Heart right ventricle (tissue), 16 donors: ENCODE measurements at regions not wholly inside any gene's neighbourhood (a gene's known extent, or its start where the extent isn't known, plus 50 kb on each side); places are given as distances from the start of the nearest gene placed in this dataset.

Experiments
- ATAC-seq, 8 donors: fragments of 200-7000 bp; cut with Tn5 transposase; one replicate each; pipeline ENCODE4 v1.9.1; 2020; ENCODE audit warnings: mild to moderate bottlenecking in 8 of 8, moderate library complexity in 8 of 8, moderate number of reproducible peaks in 1 of 8
- DNase-seq, 2 donors: peaks; one replicate each; pipeline ENCODE4 v3.0.0-alpha.2; 2020
- H3K27ac ChIP-seq, 10 donors: fragments of 200-600 bp; sonication (generic) in 2 of 10; one replicate each; pipeline versions ENCODE4 v1.5.0 to v1.8.0; 2020 to 2022; ENCODE audit warnings: mild to moderate bottlenecking in 3 of 10
- H3K27me3 ChIP-seq, 7 donors: fragments of 200-600 bp; one replicate each; pipeline ENCODE4 v1.8.0; 2021 to 2022; ENCODE audit warnings: mild to moderate bottlenecking in 2 of 7
- H3K36me3 ChIP-seq, 9 donors: fragments of 200-600 bp; sonication (generic) in 1 of 9; one replicate each; pipeline versions ENCODE4 v1.5.0 to v1.8.0; 2020 to 2022; ENCODE audit warnings: mild to moderate bottlenecking in 2 of 9
- H3K4me1 ChIP-seq, 9 donors: fragments of 200-600 bp; sonication (generic) in 1 of 9; one replicate each; pipeline versions ENCODE4 v1.5.0 to v1.8.0; 2020 to 2022; ENCODE audit warnings: mild to moderate bottlenecking in 4 of 9
- H3K4me3 ChIP-seq, 10 donors: fragments of 200-600 bp; sonication (generic) in 2 of 10; one replicate each; pipeline versions ENCODE4 v1.5.0 to v1.8.0; 2020 to 2022; ENCODE audit warnings: mild to moderate bottlenecking in 7 of 10, moderate library complexity in 2 of 10
- H3K9me3 ChIP-seq, 11 donors: fragments of 200-600 bp in 10 of 11; sonication (generic) in 2 of 11; one replicate each; pipeline versions ENCODE4 v1.5.0 to v1.8.0; 2013 to 2022; ENCODE audit warnings: mild to moderate bottlenecking in 2 of 11, control low read depth in 1 of 11, moderate library complexity in 1 of 11
- WGBS, 2 donors: extraction: QIAGEN DNeasy Blood & Tissue Kit; methylation state at CpG; one replicate each; pipeline ENCODE4 v1.1.7; 2013; ENCODE audit warnings: inconsistent platforms in 1 of 2; 5-methylcytosine and 5-hydroxymethylcytosine counted together
- intact Hi-C, 10 donors: fragments of 100-400 bp; cut with DNase I; formaldehyde crosslinking; loops; one replicate each; pipeline versions ENCODE4 v1.11.1 to v1.14.2; 2022
- TF ChIP-seq, protein P1 (sequence below), 9 donors: fragments of 200-600 bp; sonication (generic) in 2 of 9; IDR thresholded peaks; one replicate each; pipeline versions ENCODE4 v1.5.0 to v1.8.0; 2021 to 2022; ENCODE audit warnings: antibody characterized with exemption in 9 of 9, mild to moderate bottlenecking in 5 of 9, moderate library complexity in 1 of 9
- donor health status: Arrhythmogenic right ventricular cardiomyopathy.
- donor health status: ischemic (EF 13 %, LVEDD 7.1; RV severe dilation, severe dysfunction).
- donor health status: healthy with polysubstance abuse.
- donor health status: DM: no; HTN: yes; CAD: no.
- donor health status: DM: no; HTN: no; CAD: no.
- donor health status: ischemic (EF 25% LVEDD 6.9; RV normal size, moderate dysfunction).
- donor health status: ischemic (EF 25% LVEDD 5.7; RV mildly dilated, moderate dysfunction).
- donor health status: healthy.
- donor health status: DM: yes; HTN: yes; CAD: no.
- donor health status: Ischemic cardiomyopathy.
- donor health status: ischemic (EF 35%, LVEDD 5.7; RV mildly dilated, moderate dysfunction).
- donor health status: nonischemic (EF 11% LVEDD 7.7; RV severe dilation, severe dysfunction).
- donor health status: DM: yes; HTN: yes; CAD: no.
- donor health status: PGD.
- donor health status: ischemic (EF 29% LVEDD 5.4; RV normal size, mild dysfunction).
- donor health status: nonischemic (EF 23%, LVEDD 6.1; RV moderate dilation, normal function).

DNA sequence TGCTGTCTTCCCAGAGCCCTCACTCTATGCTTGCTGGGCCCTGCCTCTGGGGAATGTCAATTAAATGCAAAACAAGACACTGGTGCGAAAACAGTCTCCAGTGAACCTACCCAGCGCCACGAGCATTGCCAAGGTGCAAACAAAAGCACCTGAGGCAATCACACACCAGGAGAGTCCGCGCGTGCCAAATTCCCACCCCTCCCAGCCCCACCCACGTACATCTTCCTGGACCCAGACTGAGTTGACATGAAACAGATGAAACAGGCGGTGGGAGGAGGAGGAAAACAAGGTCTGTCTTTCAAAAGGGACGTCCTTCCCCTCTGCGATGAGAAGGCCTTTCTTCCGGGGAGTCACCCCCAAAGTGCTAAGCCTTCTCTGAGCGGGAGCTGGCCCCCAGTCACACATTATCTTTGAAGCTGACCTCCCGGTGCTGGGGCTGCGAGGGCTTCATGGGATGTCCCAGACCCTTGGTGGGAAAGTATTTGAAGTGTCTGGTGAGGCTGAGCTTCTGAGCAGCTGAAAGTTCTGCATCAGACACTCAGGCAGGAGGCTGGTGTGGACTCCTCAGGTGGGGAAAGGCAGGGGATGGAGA is 200.4 kb downstream of the AXIN2 start:
- TF ChIP-seq, protein P1, sequence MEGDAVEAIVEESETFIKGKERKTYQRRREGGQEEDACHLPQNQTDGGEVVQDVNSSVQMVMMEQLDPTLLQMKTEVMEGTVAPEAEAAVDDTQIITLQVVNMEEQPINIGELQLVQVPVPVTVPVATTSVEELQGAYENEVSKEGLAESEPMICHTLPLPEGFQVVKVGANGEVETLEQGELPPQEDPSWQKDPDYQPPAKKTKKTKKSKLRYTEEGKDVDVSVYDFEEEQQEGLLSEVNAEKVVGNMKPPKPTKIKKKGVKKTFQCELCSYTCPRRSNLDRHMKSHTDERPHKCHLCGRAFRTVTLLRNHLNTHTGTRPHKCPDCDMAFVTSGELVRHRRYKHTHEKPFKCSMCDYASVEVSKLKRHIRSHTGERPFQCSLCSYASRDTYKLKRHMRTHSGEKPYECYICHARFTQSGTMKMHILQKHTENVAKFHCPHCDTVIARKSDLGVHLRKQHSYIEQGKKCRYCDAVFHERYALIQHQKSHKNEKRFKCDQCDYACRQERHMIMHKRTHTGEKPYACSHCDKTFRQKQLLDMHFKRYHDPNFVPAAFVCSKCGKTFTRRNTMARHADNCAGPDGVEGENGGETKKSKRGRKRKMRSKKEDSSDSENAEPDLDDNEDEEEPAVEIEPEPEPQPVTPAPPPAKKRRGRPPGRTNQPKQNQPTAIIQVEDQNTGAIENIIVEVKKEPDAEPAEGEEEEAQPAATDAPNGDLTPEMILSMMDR (IDR thresholded peaks at IDR 0.05) = no peak
- H3K9me3 ChIP-seq = no peaks in the 10 kb centered on the region
- no peak overlapping the region for H3K27ac ChIP-seq
- no peaks in the 10 kb centered on the region for H3K36me3 ChIP-seq
- H3K4me3 ChIP-seq = no peak overlapping the region
- WGBS, 2 donors = 57 to 60% methylated on average over 14 of the region's 14 CpGs
- peaks cover 0 to 28% (median 4%) of the 10 kb centered on the region in 7 donors for H3K27me3 ChIP-seq
- DNase-seq = no peak
- intact Hi-C loops = no loop called here
- no peak for ATAC-seq
- no peaks in the 10 kb centered on the region for H3K4me1 ChIP-seq

DNA sequence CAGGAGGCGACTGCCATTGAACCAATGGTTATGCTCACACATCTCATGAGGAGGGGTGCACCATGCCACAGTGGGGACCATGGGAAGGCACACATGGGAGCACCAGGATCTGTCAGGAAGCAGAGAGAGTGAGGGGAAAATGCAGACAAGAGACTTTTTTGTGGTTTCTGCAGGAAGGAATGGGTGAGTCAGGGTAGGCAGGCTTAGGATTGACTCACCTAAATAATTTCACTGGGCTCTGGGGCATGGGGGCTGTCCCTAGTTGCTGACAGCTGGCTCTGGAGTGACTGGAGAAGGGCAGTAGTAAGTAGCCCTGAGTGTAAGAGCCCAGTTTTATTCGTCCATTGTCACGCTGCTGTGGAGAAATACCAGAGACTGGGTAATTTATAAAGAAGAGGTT is 202.4 kb downstream of the AXIN2 start:
- Histone ChIP-seq H3K9me3 (no peaks in the 10 kb centered on the region), H3K36me3 (no peaks in the 10 kb centered on the region), H3K27me3 (peaks cover 0 to 31% (median 4%) of the 10 kb centered on the region in 7 donors), H3K27ac (no peak overlapping the region), H3K4me1 (no peaks in the 10 kb centered on the region), H3K4me3 (no peak overlapping the region)
- TF ChIP-seq, protein P1 (IDR thresholded peaks at IDR 0.05) = no peak
- intact Hi-C loops = no loop called here
- DNase-seq = no peak
- WGBS, 2 donors = 68 to 76% methylated on average over 3 of the region's 3 CpGs
- ATAC-seq = no peak

DNA sequence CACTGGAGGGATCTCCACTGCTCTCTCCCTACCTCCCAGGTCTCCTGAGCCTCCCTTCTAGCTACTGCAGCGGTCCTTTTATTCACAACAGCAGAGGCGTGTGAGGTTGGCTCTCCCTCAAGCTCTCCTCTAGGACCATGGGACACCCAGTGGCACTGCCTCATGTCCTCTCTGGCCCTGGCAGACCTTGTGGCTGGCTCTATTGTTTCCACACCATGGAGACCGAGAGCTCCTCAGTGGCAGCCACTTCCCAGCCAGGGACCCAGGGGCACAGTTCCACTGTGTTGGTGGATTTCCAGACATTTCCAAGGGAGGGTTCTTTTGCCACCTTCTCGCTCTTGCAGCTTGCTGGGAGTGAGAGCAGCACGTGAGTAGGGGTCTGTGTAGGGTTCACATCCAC is 204.9 kb downstream of the AXIN2 start:
- Histone ChIP-seq H3K27me3 (peaks cover 0 to 29% (median 4%) of the 10 kb centered on the region in 7 donors), H3K36me3 (no peaks in the 10 kb centered on the region), H3K4me1 (no peaks in the 10 kb centered on the region), H3K27ac (no peak overlapping the region), H3K4me3 (no peak overlapping the region), H3K9me3 (no peaks in the 10 kb centered on the region)
- DNase-seq (no peak), ATAC-seq (no peak)
- TF ChIP-seq, protein P1 (IDR thresholded peaks at IDR 0.05) = no peak
- 80 to 82% methylated on average over 5 of the region's 5 CpGs for WGBS, 2 donors
- intact Hi-C loops = no loop called here

DNA sequence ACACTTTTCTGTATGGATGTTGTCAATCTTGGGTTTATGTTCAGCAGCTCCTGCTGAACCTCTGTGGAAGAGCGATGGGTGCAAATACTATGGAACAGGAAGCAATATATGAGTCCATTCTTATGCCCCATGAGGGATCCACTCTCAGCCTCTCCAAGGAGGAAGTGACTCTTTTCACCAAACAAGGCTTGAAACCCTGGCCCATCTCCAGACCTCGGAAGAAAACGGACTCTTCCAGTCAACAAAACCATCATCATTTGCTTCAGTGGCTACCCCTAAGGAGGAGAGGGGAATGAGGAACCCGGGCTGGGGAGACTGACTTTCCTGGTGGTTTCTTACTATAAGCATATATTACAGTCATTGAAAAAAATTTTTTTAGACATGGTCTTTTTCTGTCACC is 206.2 kb downstream of the AXIN2 start:
- peaks cover 0 to 18% (median 4%) of the 10 kb centered on the region in 7 donors for H3K27me3 ChIP-seq
- H3K9me3 ChIP-seq = peaks cover 0 to 9% (median 0%) of the 10 kb centered on the region in 11 donors
- DNase-seq (no peak), ATAC-seq (no peak)
- intact Hi-C loops = no loop called here
- no peaks in the 10 kb centered on the region for H3K4me1 ChIP-seq
- WGBS, 2 donors = 57 to 68% methylated on average over 4 of the region's 4 CpGs
- TF ChIP-seq, protein P1 (IDR thresholded peaks at IDR 0.05) = no peak
- H3K4me3 ChIP-seq = no peak overlapping the region
- no peaks in the 10 kb centered on the region for H3K36me3 ChIP-seq
- no peak overlapping the region for H3K27ac ChIP-seq
